GM10266 (cell line): ENCODE measurements at regions not wholly inside any gene's neighbourhood (a gene's known extent, or its start where the extent isn't known, plus 50 kb on each side); places are given as distances from the start of the nearest gene placed in this dataset.

Experiments
- DNase-seq: peaks from one replicate; pipeline ENCODE4 v3.0.0; 2012; ENCODE audit errors: extremely low spot score
- TF ChIP-seq, protein P1 (sequence below): IDR thresholded peaks from 2 replicates; pipeline ENCODE4 v1.5.1; 2012; ENCODE audit warnings: mild to moderate bottlenecking, low read depth; ENCODE audit not compliant: control insufficient read depth, insufficient read depth; ENCODE audit errors: missing control alignments

DNA sequence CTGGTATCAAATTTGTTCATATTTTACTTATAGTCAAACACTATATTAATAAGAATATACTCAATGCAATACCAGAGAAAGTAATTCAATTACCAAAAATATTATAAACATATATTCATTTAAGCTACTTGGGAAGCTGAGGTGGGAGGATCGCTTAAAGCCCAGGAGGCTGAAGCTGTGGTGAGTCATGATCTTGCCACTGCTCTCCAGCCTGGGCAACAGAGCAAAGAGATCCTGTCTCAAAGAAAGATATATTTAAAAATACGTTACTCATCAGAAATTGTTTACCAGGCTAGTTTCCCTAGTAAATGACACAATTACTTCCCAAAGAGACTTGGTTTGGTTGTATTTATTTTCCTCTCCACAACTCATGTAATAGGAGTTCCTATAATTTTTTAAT, 433.6 kb downstream of the GASK1B start:
- TF ChIP-seq, protein P1, sequence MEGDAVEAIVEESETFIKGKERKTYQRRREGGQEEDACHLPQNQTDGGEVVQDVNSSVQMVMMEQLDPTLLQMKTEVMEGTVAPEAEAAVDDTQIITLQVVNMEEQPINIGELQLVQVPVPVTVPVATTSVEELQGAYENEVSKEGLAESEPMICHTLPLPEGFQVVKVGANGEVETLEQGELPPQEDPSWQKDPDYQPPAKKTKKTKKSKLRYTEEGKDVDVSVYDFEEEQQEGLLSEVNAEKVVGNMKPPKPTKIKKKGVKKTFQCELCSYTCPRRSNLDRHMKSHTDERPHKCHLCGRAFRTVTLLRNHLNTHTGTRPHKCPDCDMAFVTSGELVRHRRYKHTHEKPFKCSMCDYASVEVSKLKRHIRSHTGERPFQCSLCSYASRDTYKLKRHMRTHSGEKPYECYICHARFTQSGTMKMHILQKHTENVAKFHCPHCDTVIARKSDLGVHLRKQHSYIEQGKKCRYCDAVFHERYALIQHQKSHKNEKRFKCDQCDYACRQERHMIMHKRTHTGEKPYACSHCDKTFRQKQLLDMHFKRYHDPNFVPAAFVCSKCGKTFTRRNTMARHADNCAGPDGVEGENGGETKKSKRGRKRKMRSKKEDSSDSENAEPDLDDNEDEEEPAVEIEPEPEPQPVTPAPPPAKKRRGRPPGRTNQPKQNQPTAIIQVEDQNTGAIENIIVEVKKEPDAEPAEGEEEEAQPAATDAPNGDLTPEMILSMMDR, result no peak
- DNase-seq, result no peak

- TF ChIP-seq, protein P1, result no peak
- DNase-seq, result no peak
These were observed 444.6 kb downstream of the GASK1B start for GRCh38 chr4:157728215-157728614.

DNA sequence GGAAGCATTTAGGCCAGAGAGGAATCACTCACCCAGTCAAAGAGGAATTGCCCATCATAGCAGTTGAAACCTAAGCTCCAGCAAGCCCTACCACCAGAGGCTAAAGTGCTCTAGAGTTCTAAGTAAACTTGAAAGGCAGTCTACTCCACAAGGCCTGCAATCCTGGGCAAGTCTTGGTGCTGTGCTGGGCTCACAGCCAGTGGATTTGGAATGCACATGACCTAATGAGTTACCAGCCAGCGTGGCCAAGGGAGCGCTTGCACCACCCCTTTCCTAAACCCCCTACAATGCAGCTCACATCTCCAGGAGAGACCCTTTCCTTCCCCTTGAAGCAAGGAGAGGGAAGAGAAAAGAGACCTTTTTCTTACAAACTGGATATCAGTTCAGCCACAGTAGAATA, 445.7 kb downstream of the GASK1B start:
- TF ChIP-seq, protein P1, result no peak
- DNase-seq, result no peak

- no peak for DNase-seq
- TF ChIP-seq, protein P1, result no peak
These were observed 450.7 kb downstream of the GASK1B start for GRCh38 chr4:157722146-157722545.

GRCh38 chr4:157713342-157713741, 459.5 kb downstream of the GASK1B start:
- DNase-seq, result no peak
- TF ChIP-seq, protein P1, result no peak

- TF ChIP-seq, protein P1, result no peak
- no peak for DNase-seq
These were observed 466.7 kb downstream of the GASK1B start for GRCh38 chr4:157706155-157706554.

DNA sequence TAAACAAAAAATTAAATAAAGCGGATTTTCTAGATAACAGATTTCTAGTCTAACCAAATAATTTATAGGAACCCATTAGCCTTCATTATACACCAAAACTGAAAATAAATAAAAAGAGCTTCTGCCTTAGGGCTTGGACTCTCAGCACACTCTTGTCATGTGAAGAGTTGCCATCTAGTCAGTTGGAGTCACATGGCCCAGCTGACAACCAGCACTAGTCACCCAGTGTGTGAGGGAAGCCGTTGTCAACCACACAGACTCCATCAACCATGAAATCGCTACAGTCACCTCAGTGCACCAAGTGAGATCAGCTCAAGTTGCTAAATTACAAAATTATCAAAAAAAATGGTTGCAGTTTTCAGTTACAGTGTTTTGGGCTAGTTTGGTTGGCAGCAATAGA, 470.0 kb downstream of the GASK1B start:
- DNase-seq, result no peak
- TF ChIP-seq, protein P1, result no peak
